ENCODE measurements at regions not wholly inside any gene's neighbourhood (a gene's known extent, or its start where the extent isn't known, plus 50 kb on each side); places are given as distances from the start of the nearest gene placed in this dataset.
"Not testable (repeated sequence)": the region's sequence is repeated elsewhere in the genome, so short reads cannot be mapped to it uniquely, and the experiment has no call there.

DNA sequence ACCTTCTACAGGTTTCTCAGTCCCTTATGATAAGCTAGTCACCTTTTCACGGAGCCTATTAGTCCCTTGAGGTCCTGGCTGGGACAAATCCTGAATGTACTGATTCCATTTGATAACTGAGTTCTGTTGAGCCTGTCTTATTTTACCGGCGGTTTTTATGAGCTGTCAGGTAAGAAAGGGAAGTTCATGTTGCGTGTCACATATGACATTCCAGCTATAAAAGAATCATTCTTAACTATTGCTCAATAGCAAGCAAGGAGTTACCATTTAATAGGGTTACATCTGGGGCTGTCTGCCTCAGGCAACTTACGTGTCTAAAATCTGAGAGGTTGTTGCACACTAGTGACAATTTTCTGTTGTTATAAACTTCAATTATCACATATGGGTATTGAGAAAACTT is 394.6 kb downstream of the TECRL start:
- DNase-seq (ENCODE audit: low read depth): no peak

DNA sequence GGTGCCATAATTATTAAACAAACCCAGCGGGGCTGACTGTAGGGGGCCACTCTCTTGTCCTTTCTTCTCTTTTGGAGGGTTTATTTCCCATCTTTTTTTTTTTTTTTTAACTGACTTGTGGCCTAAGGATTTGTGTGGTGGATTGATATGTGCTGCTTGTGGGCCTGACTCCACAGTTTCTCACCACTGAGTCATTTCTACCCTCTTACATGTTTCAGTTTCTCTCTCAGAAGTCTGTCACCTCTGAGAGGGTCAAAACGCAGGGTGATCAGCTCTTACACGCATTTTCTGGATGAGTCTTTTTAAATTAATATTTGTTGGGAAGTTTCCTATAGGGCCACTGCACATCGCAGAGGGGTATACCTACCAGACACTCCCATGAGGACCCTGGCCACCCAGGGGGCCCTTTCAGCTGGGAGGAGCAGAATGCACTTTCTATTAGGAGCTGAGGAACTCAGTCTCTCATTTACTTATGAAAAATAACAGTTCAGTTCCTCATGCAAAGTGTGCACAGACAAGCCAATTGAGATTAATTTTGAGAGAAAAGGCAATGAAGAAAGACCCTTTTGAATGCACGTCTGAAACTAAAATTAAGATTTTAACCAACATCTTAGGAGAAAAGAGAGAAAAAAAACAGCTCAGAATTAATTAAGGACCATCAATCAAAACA is 407.9 kb downstream of the TECRL start:
- no peak for DNase-seq (ENCODE audit: low read depth)

DNA sequence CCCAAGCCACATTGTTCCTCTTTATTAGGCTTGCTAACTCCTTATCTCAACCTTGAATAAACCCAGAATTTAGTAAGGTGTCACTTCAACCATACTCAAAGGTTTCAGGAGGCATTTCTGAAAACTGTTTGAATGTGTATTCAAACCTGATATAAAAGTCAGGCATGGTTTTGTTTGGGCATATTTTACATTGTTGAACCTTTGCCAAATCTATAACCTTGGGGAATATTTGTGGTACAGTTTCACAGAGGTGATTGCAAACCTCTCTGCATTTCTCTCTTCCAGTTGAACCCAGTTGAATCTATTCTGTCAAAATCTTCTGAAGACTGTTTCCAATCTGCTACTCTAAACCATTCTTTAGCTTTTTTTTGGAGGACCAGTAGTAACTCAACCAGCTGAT is 409.0 kb downstream of the TECRL start:
- DNase-seq (ENCODE audit: low read depth): no peak

DNA sequence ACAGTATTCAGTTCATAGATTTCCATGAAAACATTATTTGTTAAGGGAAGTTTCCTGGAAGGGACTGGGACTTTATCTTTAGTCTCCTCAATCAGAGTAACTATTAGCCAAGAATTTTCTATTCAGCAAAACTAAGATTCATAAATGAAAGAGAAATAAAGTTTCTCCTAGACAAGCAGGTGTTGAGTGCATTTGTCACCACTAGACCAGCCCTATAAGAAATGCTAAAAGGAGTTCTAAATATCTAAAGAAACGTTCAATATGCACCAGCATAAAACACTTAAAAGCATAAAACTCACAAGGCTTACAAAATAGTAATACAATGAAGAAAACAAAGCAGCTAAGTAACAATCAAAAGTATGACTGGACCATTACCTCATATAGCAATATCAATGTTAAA is 423.0 kb downstream of the TECRL start:
- no peak for DNase-seq (ENCODE audit: low read depth)

DNA sequence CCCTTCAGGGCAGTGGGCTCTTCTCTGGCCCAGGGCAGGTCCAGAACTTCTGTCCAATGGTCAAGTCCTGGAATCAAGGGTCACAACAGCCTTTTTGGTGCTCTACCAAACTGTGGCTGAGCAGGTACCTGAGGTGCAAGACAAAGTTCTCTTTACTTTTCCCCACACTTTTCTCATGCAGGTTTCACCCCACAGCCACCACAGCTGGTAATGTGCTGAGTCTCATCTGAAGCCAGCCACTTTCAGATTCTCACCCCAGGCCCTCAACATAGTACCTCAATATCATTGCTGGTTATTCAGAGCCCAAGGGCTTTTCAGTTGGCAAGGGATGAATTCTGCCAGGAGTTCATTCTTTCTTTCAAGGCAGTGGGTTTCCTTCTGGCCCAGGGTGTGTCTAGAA is 426.0 kb downstream of the TECRL start:
- no peak for DNase-seq (ENCODE audit: low read depth)

DNA sequence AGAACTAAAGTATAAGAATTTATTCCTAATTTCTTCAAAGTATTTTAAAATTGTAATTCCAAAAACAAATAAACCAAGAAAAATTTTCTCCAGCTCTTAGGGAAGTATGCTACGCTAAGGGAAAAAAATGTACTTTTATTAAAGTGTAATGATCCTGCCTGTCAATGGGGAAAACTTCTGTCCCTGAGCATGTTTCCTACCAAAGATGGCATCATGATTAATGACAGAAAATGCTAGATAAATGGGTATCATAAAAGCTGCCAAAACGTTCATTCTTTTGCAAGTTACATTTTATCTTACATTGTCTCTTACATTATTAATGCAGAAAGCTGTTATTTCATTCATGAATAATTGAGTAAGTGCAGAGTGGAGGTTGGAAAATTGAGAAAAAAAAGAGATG is 443.4 kb downstream of the TECRL start:
- DNase-seq (ENCODE audit: low read depth): no peak

DNA sequence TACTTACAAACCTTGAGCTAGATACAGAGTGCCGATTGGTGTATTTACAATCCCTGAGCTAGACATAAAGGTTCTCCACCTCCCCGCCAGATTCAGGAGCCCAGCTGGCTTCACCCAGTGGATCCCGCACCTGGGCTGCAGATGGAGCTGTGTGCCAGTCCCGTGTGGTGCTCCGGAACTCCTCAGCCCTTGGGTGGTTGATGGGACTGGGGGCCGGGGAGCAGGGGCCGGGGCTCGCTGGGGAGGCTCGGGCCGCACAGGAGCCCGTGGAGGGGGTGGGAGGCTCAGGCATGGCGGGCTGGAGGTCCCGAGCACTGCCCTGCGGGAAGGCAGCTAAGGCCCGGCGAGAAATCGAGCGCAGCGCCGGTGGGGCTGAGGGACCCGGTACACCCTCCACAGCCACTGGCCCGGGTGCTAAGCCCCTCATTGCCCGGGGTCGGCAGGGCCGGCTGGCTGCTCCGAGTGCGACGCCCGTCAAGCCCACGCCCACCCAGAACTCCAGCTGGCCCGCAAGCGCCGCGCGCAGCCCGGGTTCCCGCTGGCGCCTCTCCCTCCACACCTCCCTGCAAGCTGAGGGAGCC is 466.5 kb downstream of the TECRL start:
- DNase-seq (ENCODE audit: low read depth): not testable (repeated sequence)

DNA sequence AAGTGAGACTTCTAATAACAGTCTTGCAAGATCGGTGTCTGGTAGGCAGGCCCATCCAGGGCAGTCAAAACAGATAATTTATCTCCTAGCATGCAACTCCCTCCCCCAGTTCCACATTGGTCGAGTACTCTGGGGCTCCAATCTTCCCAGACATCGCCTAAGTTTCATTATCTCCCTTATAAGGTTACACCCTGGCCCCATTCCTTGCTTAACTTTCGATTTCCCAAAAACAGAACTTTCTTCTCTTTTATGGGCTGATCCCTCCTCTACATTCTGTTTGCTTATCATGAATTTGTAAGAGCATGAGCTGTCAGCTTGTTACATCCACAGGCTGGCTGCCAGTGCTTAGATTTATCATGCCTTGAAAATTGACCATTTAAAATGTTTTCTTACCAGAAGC is 471.3 kb downstream of the TECRL start:
- no peak for DNase-seq (ENCODE audit: low read depth)

DNA sequence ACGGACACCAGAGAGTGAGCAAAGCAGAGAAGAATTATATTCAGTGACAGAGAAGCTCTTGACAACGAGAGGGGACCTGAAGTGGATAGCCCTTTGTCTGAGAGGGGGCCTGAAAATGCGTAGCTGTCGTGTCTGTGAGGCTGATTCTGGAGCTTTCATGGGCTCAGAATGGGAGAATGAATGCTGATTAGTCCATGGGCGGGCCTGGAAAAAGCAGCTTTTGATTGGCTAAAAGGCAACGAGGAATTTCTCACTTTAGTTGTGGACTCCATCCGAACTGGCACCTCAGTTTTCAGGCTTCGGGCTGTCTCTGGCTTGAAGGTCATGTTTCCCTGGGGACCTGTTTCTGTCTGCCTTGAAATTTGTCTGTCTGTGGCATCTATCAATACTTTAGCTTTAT is 487.1 kb downstream of the TECRL start:
- no peak for DNase-seq (ENCODE audit: low read depth)

DNA sequence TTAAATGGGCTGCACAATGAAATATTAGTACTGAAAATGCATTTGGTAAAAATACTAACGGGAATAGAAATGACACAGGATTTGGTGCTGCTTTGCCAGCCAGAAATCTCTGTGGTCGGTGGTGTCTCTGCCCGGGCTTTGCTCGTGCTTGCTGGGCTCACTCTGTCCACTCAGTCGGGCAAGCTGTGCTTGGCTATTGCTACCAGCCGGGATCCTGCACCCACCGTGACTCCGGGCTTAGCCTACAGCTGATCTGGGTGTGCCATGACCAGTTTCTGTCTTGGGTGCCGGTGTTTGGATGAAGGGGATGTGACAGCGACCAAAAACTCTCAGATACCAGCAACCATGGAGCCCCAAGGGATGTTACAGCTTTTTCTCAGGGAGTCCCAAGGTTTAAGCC is 487.7 kb downstream of the TECRL start:
- DNase-seq (ENCODE audit: low read depth): no peak

DNA sequence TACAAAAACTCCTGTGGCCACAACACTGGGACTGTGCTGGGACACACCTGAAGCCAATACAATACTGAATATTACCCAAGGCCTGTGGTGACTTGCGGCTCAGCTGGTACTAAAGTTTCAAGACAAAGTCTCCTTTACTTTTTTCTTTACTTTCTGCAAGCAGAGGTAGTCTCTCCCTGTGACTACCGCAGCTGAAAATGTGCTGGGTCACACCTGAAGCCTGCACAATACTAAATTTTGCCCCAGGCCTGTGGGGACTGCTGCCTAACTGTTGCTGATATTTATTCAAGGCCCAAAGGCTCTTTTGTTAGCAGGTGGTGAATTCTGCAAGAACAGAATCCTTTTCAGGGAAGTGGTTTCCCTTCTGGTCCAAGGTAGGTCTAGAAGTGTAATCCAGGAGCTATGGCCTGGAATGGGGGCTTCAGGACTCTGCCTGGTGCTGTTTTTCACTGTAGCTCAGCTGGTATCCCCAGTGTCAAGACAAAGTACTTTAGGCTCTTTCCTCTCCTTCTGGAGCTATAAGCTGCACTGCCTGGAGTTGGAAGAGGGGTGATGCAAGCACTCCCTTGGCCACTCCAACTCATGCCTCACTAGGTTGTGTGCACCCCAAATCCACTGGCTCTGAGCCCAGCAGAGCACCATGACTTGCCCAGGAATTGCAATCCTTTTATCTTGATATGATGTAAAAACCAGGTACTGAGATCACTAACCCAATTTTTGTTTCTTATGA is 489.4 kb downstream of the TECRL start:
- no peak for DNase-seq (ENCODE audit: low read depth)

DNA sequence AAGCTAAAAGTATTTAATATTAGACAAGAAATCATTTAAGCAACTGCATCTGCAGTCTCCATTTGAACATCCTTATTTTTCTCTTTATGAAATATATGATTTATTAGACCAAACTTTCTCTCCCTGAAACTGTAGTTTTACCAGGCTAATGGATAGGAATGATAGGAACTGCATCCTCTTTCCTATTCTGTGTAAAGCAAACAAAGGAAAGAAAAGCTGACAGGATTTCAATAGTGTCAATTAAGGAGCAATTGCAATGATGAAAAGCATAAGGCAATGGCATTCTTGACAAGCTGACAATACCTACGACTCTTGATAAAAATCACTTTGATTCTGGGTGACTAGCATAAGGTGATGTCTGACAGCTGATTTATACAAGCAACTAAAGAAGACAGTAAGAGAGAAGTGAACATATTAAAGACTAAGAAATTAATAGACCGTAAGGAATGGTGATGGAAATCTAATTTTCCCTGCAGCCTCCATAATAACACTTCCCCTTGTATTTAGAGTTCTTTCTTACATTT is 502.5 kb downstream of the TECRL start:
- no peak for DNase-seq (ENCODE audit: low read depth)

DNA sequence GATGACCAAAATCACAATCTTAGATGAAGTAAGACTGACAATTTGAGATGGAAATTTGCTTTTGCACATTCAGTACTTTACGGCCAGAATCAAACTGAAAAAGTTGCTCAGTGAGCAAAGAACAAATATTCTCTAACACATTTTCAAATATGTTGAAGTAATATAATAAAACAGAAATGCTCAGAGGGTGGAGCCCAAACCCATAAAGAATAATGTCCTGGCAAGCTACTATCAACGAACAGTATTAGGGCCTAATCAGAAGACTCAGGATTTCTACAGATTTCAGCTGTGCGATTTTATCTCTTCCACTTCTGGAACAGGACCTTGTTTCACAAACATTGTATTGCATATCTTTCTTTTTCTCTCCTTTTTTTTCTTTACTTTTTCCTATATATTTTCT is 505.0 kb downstream of the TECRL start:
- DNase-seq (ENCODE audit: low read depth): no peak

DNA sequence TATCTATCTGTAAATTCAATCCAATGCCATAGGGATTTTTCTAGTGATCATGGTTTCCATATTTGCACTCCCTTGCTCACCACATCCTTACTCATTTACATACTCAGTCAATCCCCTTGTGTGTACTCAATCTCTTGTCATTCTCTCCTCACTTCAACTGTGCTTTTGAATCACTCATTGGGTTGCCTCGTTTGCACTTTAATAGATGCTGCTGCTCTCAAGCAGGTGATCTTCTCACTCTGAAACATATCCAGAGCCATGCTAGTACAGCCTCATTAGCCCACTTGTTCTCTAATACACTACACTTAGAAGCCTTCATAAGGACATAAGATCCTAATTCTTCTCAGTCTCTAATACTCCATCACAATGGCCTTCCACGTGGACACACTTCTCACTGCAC is 507.9 kb downstream of the TECRL start:
- DNase-seq (ENCODE audit: low read depth): no peak

DNA sequence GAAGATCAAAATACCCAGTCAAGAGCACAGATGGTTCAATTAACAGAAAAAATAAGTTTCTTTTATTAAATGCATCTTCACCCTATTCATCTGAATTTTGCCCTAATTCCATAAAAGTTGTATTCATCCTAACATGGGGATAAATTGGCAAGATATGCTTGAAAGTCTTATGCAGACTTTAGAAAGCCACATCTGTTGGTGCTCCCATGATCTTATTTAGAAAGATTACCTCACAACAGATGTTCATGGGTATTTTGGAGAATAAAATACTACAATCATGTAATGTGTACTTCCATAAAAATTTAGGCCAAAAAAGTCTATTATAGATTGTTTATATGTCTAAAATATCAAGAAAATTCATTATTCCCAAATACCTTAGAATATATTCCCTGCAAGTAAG is 510.3 kb downstream of the TECRL start:
- DNase-seq (ENCODE audit: low read depth): no peak

DNA sequence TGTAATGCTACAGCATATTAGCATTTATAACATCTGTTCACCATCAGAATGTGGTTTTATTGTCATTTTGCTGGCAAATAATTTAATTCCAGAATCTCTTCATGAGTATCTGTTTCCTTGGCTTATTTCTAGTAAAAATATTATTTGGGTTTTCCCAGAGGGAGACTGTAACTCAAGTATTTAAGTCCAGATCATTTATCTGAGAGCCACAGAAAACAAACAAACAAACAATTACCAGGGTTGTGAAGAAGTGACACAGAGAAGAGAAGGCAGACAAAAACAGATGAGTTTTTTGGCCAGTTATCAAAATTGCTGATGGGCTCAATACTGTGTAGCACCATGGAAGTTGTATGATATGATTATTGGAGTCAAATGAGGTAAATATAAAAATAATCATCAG is 515.1 kb downstream of the TECRL start:
- no peak for DNase-seq (ENCODE audit: low read depth)

DNA sequence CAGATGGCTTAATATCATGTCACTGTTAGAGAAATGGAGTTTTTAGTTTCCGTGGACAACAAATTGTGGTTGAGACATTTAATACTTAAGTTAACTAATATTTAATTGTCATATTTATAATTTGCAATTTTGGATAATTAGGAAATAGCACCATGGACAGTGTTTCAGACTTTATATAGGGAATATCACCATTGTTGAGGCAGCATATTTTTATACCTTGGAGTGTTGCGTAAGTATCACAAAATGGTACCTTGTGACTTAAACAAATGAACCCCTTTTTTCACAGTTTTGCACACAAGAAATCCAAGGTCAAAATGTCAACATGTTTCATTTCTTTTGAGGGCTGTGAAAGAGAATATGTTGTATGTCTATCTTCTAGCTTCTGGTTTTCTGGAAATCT is 539.9 kb downstream of the TECRL start:
- no peak for DNase-seq (ENCODE audit: low read depth)

DNA sequence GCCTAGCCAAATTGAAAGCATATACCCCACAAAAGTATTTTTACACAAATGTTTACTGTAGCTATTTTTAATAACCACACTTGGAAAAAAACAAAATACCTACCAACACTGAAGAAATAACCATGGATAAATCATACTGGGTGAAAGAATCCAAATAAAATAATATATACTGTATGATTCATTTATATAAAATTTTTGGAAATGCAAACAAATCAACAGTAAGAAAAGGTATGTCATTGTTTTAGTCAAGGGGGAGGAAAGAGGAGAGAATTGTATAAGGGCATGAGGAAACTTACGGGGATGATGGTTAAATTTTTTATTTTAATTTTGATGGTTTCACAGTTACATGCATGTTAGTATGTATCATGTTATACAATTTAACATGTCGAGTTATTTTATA is 557.8 kb downstream of the TECRL start:
- no peak for DNase-seq (ENCODE audit: low read depth)

DNA sequence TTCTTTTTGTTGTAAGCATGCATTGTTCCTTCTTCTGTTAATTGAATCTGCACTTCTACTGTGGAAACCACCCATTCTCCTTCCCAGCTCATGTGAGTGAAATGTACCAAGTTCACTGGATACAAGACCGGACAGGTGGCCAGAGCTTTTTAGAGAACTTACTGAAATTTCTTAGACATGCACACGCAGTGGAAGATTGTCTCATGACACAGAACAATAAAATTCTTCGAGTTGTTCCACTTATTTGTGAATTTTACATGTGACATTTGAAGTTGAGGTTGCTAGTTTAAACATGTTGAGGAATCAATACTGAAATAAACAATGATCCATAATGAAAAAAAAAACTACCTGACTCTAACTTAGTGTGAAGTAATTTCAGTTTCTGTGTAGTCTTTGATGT is 568.0 kb downstream of the TECRL start:
- no peak for DNase-seq (ENCODE audit: low read depth)

DNA sequence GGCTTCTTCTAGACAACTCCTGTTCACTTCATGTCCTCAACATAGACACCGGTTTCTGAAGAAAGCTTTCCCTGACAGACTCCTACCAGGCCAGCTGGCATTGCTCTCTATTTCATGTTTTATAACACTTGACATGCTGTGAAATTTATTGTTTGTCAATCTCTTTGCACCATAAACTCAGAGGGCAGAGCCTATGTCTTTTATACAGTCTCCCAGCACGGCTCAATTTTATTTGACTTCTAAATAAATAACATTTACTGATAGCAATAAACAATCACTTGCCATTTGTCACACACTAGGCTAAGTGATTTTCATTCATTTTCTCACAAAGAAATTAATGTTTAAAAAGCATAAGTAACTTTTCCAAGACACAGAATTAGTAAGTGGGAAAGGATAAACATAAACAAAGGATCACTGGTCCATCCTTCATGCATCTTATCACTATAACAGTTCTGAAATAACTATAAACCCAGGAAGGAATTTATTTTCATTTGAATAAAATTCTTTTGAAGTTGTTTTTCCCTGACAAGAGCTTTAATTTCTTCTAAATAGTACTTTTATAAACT is 577.6 kb downstream of the TECRL start:
- no peak for DNase-seq (ENCODE audit: low read depth)

DNA sequence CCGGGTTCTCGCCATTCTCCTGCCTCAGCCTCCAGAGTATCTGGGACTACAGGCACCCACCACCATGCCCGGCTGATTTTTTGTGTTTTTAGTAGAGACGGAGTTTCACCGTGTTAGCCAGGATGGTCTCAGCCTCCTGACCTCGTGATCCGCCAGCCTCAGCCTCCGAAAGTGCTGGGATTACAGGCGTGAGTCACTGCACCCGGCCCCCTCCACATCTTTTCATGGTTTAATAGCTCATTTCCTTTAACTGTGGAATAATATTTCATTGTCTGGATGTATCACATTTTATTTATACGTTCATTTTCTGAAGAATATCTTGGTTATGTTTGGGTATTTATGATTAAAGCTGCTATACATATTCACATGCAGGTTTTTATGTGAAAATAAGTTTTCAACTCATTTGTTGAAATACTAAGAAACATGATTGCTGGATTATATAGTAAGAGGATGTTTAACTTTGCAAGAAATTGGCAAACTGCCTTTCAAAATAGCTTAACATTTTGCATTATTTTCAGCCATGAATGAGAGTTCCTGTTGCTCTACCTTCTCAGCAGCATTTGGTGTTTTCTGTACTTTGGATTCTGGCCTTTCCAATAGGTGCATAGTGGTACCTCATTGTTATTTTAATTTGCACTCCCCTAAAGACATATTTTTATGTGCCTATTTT is 591.9 kb downstream of the TECRL start:
- DNase-seq (ENCODE audit: low read depth): no peak

DNA sequence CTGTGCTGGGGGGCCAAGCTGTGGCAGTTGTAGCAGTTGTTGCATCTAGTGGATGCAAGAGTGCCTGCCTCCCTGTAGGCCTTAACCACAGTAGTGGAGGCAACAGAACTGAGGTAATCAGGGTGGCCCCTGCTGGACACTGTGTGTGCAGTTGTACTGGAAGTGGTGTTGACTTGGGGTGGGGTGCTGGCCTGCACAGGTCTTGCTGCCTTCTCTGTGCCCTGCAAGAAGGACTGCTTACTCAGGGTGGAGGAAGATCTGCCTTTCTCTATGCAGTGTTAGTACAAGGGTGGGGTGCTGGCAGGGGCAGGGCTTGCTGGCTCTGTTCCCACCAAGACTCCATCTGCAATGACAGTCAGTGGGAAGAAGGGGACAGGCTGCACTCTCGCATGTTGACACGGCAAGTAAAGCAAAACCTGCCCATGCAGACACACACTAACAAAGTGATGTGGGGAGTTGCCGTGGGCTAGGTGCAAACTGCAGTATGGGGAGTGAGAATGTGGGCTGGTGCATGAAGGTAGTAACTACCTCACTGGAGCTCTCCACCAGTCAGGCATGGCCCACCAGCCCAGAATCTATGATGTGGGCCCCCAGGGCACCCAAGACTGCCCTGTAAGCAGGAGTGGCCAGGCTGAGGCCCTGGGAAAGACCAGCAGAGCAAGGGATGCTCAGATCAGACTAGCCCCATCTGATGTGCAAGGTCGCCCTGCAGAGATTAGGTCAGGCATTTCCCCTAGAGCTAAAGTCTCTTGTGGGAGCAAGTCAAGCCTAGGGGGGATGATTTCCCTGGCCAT is 594.9 kb downstream of the TECRL start:
- no peak for DNase-seq (ENCODE audit: low read depth)
